Calu3 (cell line): ENCODE measurements at regions not wholly inside any gene's neighbourhood (a gene's known extent, or its start where the extent isn't known, plus 50 kb on each side); places are given as distances from the start of the nearest gene placed in this dataset.

ENCODE experiments used
- BruUV-seq: library from RNA; stranded (reverse); fragments of 400-500 nt; replicated peaks from 2 replicates; lab custom pipeline; 2021; lab: Mats Ljungman, UMichigan
- CTCF ChIA-PET: fragments of 300-600 bp; sonication (Branson Sonifier 250); formaldehyde crosslinking; loops from one replicate; lab custom pipeline; 2022; ENCODE audit warnings: antibody characterized with exemption; lab: Charles Lee
- DNase-seq: peaks from one replicate; pipeline ENCODE4 v3.0.0; 2022
- H3K27ac Mint-ChIP-seq: one replicate; pipeline ENCODE4 v1.8.0; 2022; ENCODE audit warnings: mixed read lengths; ENCODE audit not compliant: unreplicated experiment
- H3K27me3 Mint-ChIP-seq: one replicate; pipeline ENCODE4 v1.8.0; 2022; ENCODE audit warnings: mixed read lengths; ENCODE audit not compliant: unreplicated experiment
- H3K36me3 Mint-ChIP-seq: one replicate; pipeline ENCODE4 v1.8.0; 2022; ENCODE audit warnings: mild to moderate bottlenecking, moderate library complexity, mixed read lengths; ENCODE audit not compliant: insufficient read depth, unreplicated experiment
- H3K4me1 Mint-ChIP-seq: one replicate; pipeline ENCODE4 v1.8.0; 2022; ENCODE audit warnings: mild to moderate bottlenecking, low read depth, mixed read lengths; ENCODE audit not compliant: unreplicated experiment
- H3K4me3 Mint-ChIP-seq: one replicate; pipeline ENCODE4 v1.8.0; 2022; ENCODE audit warnings: mild to moderate bottlenecking, low read depth, moderate library complexity, mixed read lengths; ENCODE audit not compliant: unreplicated experiment
- H3K9me3 Mint-ChIP-seq: one replicate; pipeline ENCODE4 v1.8.0; 2022; ENCODE audit warnings: low read depth, mixed read lengths; ENCODE audit not compliant: unreplicated experiment
- CTCF ChIP-seq: fragments of 200-600 bp; IDR thresholded peaks from one replicate; pipeline ENCODE4 v1.8.0; 2022; ENCODE audit warnings: antibody characterized with exemption; ENCODE audit not compliant: unreplicated experiment
- intact Hi-C: fragments of 100-400 bp; cut with micrococcal nuclease; formaldehyde crosslinking; loops from one replicate; pipeline ENCODE4 v1.10.0; 2022; ENCODE audit not compliant: unreplicated experiment

GRCh38 chr11:115927823-115928329, 423.7 kb upstream of the CADM1 start:
- no TSS peak for BruUV-seq
- no peaks in the 10 kb centered on the region for H3K27me3 Mint-ChIP-seq

GRCh38 chr11:115926601-115927000, 422.4 kb upstream of the CADM1 start:
- peaks cover 4% of the 10 kb centered on the region for H3K9me3 Mint-ChIP-seq
- BruUV-seq = no TSS peak
- DNase-seq = no peak
- peaks cover 5% of the 10 kb centered on the region for H3K36me3 Mint-ChIP-seq
- H3K27me3 Mint-ChIP-seq = no peaks in the 10 kb centered on the region
- H3K4me3 Mint-ChIP-seq = no peak overlapping the region
- H3K27ac Mint-ChIP-seq = no peak overlapping the region
- intact Hi-C loops = no loop called here
- no peak for TF ChIP-seq CTCF
- no peaks in the 10 kb centered on the region for H3K4me1 Mint-ChIP-seq
- CTCF ChIA-PET = no interaction called here

More at GRCh38 chr11:115927823-115928329, 423.7 kb upstream of the CADM1 start:
- no peak overlapping the region for H3K27ac Mint-ChIP-seq
- H3K9me3 Mint-ChIP-seq = no peaks in the 10 kb centered on the region
- DNase-seq = no peak
- CTCF ChIA-PET = no interaction called here
- intact Hi-C loops = no loop called here
- no peaks in the 10 kb centered on the region for H3K4me1 Mint-ChIP-seq
- no peaks in the 10 kb centered on the region for H3K36me3 Mint-ChIP-seq
- no peak for TF ChIP-seq CTCF
- H3K4me3 Mint-ChIP-seq = no peak overlapping the region

- BruUV-seq = no TSS peak
- intact Hi-C loops = no loop called here
- H3K4me1 Mint-ChIP-seq = no peaks in the 10 kb centered on the region
- TF ChIP-seq CTCF = no peak
- no peak for DNase-seq
- H3K4me3 Mint-ChIP-seq = no peak overlapping the region
- H3K36me3 Mint-ChIP-seq = peaks cover 5% of the 10 kb centered on the region
- H3K9me3 Mint-ChIP-seq = peaks cover 4% of the 10 kb centered on the region
- H3K27ac Mint-ChIP-seq = no peak overlapping the region
- no peaks in the 10 kb centered on the region for H3K27me3 Mint-ChIP-seq
- CTCF ChIA-PET = interaction anchor here (1.0 kb wide), 1 partner anchor 16 kb away, joined by 3 read pairs; no protein-coding TSS in a partner anchor
These were observed 421.9 kb upstream of the CADM1 start for GRCh38 chr11:115926138-115926537.

GRCh38 chr11:115925568-115926090, 421.4 kb upstream of the CADM1 start:
- no peak for TF ChIP-seq CTCF
- Mint-ChIP-seq H3K27me3 (no peaks in the 10 kb centered on the region), H3K4me1 (no peaks in the 10 kb centered on the region), H3K4me3 (no peak overlapping the region), H3K9me3 (peaks cover 4% of the 10 kb centered on the region), H3K36me3 (peaks cover 5% of the 10 kb centered on the region), H3K27ac (no peak overlapping the region)
- BruUV-seq = no TSS peak
- intact Hi-C loops = no loop called here
- CTCF ChIA-PET = interaction anchor here (0.7 to 1.0 kb wide), 2 partner anchors 8 to 16 kb away, joined by 3 to 4 read pairs; no protein-coding TSS in a partner anchor
- no peak for DNase-seq
